HS-5 (cell line): ENCODE measurements at regions not wholly inside any gene's neighbourhood (a gene's known extent, or its start where the extent isn't known, plus 50 kb on each side); places are given as distances from the start of the nearest gene placed in this dataset.

Experiments
- DNase-seq: peaks from one replicate; pipeline ENCODE4 v3.0.0-alpha.2; 2012; ENCODE audit warnings: low read depth

DNA sequence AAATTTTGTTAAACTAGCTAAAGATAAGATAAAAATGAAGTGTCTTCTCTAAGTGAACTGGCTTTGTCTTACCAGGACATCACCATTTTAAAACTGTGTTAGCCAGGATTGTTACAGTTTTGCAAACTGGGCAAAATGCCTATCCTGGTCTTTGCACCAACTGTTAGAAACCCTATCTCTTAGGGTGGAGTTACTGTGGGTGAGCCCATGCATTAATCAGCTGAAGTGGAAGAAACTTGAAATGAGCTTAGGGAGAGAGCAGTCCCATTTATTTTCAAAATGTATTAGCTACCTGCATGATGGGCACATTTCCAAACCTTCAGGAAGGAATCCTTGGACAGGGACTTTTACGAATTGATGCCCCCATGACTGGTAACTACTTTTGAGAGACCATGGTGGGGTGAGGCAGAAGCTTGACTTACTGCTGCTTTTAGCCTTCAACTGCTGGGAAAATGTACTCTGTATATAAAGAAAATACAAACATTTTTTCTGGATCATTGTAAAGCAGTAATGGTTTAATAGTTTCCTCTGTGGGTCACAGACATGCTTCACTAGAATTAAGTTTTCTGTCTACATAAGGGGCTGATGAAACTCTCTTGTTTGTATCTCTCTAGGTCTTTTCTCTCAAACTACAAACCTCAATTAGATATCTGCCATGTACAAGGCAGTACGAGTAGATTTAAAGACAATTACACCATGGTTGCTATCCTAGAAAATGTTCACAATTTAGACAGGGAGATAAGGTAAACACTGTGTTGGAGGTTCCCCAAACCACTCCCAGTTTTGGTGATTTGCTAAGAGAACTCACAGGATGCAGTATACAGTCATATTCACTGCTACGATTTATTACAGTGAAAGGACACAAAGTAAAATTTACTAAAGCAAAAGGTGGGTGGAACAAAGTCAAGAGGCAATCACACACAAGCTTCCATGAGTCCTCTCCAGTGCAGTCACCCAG lies 321.4 kb upstream of the MMADHC start:
- DNase-seq: no peak

DNA sequence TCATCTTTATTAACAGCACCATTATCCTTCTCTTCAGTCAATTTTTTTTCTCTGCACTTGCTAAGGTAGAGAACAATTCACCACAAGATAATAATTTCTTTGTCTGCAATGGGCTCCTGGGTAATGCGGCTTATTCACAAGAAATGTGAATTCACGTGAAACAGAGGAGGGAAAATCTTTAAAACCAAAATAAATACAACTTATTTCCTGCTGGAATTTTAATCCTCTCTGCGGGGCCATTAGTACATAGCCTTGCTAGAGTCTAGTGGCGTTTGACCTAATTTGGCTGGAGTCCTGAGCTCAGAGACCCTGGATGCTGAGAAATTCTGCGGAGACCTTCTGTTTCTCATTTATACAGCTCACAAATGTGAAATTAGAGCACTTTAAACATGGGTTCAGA lies 319.3 kb upstream of the MMADHC start:
- no peak for DNase-seq

DNA sequence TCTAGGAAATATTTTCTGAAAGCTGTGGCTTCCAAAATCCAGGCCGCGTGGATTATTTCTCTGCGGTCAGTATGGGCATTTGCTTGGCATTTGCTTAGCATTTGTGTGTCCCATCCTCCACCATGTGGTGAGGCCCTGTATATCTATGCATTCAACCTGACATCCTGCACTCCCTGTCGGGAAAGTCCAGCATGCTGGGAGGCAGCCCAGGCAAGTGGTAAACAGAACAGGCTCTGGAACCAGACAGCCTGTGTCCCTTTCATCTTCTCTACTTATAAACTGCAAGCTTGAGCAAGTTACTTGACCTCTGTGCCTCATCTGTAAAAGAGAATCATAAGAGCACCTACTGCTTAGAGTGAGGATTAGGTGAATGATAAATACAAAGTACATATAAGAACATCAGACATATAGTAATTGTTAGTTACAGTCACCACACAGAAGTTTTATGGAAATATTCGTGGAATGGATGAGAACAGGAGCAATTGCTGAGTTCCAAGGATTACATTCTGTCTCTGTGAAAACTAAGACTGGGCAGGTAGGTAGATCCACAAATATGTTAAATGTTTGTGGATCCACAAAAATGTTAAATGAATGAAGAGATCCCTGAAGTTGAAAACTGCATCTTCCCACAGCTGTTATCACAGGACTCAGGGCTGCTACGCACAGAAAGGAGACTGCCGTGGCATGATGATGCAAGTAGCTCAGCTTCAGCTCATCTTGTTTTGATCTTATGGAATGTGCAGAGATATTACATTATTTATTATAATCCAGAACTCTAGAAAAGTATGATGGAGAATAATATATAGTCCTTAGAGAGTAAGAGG lies 317.0 kb upstream of the MMADHC start:
- no peak for DNase-seq

DNA sequence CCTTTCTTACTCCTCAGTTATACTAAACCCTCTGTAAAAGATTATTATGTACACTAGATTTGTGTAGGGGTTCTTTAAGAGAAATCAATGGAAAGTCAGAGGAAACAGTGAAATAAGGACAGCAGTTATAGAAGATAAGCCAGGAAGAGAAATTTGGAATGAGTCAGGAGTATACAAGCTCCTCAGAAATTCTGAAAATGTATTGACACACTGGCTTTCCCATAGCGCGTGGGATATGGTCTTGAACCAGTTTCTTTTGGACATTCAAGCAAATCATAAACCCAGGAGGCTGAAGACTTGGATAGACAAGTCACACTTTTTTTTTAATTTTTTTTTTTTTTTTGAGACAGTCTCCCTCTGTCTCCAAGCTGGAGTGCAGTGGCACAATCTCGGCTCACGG lies 316.1 kb upstream of the MMADHC start:
- no peak for DNase-seq

DNA sequence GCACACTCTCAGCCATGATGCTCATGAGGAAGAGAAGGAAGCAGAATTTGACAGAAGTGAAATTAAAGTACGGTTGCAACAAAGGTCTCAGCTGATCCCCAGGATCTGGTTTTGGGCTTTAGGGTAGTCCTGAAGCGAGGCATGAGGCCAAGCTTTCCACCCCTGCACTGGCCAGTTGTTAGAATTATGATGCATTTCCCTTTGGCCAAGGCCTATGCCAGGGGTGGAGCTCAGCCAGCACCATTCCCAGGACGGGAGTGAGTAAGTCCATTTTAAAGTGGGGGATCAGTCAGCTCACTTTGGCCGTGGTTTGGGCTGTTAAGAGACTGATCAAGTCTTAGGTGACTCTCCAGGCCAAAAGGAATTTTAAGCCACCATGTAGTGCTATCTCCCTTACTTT lies 314.5 kb upstream of the MMADHC start:
- no peak for DNase-seq

DNA sequence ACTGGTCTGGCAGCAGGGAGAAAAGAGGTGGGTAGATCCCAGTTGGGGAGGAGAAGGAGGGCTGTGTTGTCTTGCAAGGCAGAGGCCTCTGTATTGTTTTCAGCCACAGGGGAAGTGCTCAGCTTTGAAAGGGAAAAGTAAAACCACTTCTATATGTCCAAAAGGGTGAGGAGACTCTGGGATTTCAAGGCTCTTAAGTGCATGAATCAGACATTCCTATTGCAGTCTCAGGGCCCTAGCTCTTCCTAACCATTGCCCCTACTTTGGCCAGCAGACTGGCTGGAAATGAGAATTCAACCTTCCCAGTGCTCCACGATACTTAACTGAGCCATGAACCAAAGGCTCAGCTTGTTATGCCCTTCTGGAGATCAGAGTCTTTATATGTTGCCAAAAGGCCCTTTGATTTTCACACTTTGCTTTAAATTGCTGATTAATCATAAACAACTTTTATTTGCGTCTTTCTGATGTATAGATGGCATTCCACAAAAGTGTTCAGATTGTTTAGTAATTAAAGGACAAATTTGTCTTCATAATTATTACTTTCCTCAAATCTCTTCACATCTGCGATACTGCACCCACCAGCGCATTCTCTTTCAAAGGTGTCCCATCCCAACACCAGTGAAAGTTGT lies 313.8 kb upstream of the MMADHC start:
- DNase-seq: no peak

DNA sequence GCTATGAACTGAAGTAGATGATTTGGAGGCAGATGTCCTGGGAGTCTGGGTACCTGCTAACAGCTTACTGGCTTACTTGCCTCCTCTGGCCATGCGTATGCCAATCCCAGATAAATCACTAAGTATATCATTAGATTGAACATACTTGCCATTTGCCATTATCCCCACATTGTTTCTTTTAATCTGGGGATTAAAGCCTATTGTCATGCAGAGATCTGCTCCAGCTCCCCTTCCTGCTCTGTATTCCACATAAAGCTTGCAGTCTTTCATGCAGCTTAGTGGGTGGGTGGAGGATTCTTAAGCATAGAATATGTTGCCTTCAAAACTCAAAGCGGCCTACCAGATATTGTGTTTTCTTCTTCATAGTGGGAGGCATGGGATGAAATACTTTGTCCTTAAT lies 311.8 kb upstream of the MMADHC start:
- no peak for DNase-seq

DNA sequence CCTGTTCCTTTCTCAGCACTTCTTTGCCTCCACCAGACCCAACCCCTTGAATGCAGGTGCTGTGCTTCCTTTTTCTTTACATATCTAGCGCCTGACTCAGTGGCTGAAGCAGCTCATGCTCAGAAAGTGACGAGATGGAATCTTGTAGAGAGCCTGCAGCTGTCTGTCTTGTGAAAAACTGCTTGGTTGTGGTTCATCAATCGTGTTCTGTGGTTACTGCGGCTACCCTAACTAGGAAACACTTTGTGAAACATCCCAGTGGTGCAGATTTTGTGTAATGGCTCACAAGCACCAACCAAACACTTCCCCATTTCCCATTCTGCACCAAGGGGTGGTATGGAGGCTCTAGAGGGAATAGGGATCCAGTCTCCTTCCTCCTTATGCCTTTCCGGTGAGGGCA lies 307.2 kb upstream of the MMADHC start:
- no peak for DNase-seq

DNA sequence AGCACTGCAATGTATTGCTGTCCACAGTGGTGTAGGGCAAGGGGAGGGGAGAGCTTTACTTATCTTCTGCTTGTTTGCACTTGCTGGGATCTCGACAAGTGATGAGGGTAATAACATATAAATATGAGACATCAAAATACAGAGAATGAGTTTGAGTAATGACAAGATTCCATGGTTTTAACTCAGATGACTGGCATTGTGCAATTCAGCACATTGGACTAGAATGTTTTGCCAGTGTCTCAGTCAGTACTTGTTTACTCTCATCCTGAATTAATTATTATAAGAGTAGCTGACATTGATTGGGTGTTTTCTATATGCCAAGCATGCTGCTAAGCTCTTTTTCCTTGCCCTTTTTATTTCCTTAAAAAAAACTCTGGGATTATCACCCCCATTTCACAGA lies 306.7 kb upstream of the MMADHC start:
- DNase-seq: no peak

DNA sequence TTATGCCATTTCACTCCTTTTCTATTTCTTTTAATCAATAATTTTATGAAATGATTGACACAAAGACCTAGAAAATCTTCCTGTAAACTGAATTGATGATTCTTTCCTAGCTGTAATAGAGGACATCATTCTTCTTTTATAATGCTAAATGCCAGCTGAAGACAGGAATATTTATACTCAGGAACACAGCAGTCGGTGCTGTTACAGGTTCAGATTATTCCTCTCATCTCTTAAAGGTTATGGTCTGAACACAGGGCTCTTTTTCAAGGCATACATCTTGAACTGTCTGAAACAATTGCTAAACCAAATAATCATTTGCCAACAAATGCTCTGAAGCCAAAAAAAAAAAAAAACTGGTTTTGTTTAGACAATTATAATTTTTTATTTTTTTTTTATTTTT lies 305.0 kb upstream of the MMADHC start:
- no peak for DNase-seq

DNA sequence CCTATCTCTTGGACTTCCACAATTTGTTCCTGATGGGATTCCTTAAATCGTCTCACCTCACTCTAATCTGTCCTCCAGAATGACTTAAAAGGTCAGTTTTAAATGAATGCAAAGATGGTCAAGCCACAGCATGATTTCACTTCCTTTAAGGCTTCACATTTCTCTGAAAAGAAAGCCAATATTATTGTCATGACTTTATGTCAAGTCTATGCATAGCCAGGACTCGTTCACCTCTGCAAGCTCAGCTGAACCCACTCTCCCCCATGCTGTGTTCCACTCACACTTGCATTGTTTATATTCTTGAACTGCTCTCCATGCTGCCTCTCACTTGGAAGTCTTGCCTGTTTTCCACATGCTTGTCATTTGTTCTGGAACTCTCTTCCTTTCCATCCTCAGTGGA lies 298.4 kb upstream of the MMADHC start:
- no peak for DNase-seq

DNA sequence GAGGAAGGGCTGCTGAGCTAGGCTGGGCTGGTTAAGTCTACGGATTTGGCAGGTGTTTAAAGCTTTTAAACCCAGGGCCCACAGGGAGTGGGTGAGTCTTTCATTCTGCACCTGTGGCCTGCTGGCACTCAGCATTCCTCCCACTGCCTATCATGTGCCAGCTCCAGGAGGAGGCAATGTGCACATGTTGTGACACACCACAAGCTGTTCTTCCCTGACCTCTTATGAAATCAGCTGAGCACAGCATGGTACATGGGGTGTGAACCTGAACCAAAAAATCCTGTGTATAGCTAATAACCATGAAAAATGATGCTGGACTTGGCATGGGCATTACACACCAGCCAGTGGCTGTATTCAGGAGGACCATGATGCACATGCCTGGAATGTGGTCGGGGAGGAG lies 297.9 kb upstream of the MMADHC start:
- DNase-seq: no peak

DNA sequence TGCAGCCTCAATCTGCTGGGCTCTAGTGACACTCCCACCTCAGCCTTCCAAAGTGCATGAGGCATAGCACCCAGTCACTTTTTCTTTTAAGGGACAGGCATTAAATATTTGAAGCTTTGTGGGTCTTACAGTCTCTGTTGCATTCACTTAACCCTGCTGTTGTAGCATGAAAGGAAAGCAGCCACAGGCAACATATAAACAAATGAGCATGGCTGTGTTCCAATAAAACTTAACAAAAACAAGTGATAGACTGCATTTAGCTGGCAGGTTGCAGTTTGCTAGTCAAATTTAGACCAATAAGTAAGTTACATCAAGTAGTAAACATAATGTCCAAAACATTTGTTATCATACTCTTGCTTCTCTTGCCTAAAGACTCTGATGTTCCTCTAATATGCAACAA lies 297.3 kb upstream of the MMADHC start:
- no peak for DNase-seq

DNA sequence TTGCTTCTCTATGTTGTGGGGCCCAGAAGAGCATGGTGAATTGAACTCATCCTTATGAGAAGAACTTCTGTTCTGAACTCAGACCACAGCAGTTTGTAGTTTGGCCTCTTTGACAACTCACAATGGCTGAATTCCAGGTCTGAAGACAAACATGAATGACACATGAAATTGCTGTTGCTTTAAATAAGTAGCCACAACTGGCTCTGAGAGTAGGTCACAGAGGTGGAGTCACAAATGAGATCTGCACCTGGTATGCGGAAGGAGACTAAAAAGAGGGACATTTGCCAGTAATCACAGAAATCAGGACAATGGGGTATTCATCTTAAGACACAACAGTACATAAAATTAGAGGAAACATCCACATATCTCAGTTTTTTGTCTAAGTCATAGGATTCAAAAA lies 290.3 kb upstream of the MMADHC start:
- DNase-seq: no peak

DNA sequence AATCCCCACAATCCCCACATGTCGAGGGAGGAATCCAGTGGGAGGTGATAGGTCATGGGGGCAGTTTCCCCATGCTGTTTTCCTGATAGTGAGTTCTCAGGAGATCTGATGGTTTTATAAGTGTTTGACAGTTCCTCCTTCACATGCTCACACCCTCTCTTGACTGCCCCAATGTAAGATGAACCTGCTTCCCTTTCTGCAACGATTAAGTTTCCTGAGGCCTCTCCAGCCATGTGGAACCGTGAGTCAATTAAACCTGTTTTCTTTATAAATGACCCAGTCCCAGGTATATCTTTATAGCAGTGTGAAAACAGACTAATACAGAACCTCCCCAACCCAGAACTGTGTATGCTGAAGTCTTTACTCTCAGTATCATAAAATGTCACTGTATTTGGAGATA lies 289.5 kb upstream of the MMADHC start:
- DNase-seq: no peak

DNA sequence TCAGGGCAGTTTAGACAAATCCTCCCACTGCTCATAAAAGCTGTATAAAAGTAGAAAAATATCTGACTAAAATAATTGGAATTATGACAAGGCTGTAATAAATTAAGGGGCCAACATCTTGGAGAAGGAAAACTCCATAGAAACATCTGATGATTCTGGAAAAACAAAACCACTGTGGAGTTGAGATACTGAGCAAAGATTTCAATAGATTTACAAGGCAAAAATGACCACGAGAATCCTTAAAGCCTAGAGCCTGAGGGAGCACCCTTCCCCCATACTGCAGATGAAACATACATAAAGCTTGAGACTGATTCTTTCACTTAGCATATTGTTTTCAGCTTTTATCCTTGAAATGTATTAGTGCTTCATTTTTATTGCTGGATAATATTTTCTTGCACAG lies 286.4 kb upstream of the MMADHC start:
- DNase-seq: no peak

DNA sequence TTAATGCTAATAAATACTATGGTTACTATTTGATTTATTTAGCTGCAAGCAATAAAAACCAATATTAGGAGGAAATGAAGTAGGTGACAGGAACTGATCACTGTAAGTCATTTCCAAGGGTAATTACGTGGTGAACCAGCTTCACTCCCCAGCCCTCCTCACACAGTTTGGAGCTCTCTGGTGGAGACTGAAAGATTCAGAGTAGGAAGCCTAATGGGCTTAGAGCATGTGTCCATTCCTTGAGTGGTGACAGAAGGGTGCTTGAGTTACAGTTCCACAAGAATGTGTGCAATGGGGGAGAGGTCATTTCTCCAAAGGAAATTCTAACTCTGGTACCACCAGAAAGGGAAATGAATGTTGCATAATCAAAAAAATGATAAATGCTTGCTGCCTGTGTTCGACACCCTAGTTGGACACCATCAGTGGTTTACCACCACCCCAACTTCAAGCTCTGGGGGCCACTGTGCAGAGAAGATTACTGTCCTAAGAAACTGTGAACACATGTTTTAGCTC lies 285.1 kb upstream of the MMADHC start:
- no peak for DNase-seq

DNA sequence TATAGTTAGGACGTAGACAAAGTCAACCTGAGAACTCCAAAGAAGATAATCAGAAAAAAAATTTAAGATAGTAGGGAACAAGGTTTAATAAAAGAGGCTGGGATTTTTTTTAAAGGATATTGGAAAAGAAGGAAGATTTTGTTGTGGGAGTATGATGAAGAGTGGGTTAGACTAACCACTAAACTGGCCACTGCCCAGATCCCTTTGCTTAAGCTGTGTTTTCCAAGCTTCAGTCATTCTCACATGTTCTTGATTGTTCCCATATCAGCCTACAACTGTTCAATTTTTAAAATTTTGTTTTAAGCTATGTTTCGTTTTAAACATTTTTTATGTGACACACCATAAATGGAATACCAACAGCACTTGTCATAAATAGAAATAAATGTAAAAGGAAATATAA lies 284.5 kb upstream of the MMADHC start:
- DNase-seq: no peak

DNA sequence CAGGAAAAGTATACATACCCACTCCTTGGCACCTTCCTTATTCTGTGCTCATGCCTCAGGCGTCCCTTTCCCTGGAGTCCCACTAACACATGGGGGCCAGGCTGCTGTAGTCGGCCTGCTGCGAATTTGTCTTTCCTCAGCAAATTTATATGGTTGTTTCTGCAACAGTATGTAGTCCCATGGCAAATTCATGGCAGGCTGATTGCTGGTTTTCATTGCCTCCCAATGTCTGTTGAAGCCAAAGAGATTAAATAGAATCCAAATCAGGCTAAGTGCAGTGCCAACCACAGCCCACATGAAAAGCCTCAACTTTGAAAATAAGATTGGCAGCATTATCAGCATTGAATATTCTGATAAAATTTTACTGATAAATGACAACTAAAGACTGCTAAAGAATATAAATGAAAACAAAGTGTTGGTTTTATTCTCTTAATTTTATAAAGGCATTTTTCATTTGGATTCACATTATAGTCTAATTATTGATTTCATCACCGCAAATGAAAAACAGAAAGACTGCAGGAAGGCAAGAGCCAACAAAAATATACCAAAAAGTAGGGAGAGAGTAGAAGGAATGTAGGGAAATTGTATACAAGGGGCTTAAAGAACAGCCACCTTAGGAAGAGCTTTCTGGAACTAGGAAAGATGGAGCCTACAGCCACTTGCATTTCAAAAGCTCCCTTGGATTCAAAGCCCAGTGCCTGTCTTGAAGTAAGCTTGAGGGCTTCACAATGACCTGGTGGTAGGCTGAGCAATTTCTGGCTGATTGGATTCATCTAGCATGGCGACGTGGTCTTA lies 283.7 kb upstream of the MMADHC start:
- DNase-seq: no peak

DNA sequence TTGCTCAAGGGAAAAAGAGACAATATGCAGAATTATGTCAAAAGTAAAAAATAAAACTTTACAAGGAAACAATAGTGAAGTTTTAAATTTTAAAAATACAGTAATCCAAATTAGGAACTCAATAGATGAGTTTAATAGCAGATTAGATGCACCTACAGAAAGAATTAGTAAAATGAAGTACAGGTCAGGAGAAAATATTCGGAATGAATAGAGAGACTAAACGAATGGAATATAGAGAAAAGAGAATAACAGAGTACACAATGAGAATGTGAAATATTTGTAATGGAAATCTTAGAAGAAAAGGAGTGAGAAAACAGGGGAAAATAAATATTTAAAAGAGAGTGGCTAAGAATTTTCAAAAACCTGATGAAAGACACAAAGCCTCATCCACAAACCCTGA lies 275.7 kb upstream of the MMADHC start:
- no peak for DNase-seq

DNA sequence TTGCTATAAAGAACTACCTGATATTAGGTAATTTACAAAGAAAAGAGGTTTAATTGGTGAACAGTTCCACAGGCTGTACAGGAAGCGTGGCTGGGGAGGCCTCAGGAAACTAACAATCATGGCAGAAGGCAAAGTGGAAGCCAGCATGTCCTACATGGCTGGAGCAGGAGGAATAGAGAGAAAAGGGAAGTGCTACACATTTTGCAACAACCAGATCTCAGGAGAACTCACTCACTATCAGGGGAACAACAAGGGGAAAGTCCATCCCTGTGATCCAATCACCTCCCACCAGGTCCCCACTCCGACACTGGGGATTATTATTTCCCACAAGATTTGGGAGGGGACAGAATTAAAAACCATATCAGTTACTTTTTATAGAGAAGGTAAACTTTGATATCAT lies 273.5 kb upstream of the MMADHC start:
- no peak for DNase-seq
